ES-I3 (cell line): ENCODE measurements at regions not wholly inside any gene's neighbourhood (a gene's known extent, or its start where the extent isn't known, plus 50 kb on each side); places are given as distances from the start of the nearest gene placed in this dataset.

Source experiments
- H3K36me3 ChIP-seq: 2 replicates; pipeline ENCODE4 v1.6.1; 2013; ENCODE audit warnings: mild to moderate bottlenecking, low read length, control low read depth, moderate library complexity; ENCODE audit not compliant: insufficient read depth
- H3K4me1 ChIP-seq: 2 replicates; pipeline ENCODE4 v1.6.1; 2013; ENCODE audit warnings: mild to moderate bottlenecking, control low read depth, low read length; ENCODE audit not compliant: insufficient read depth
- H3K9ac ChIP-seq: 2 replicates; pipeline ENCODE4 v1.6.1; 2013; ENCODE audit warnings: low read depth, mild to moderate bottlenecking, low read length, moderate library complexity
- H3K9me3 ChIP-seq: 2 replicates; pipeline ENCODE4 v1.6.1; 2013; ENCODE audit warnings: mild to moderate bottlenecking, low read length, moderate library complexity; ENCODE audit not compliant: control insufficient read depth, insufficient read depth

DNA sequence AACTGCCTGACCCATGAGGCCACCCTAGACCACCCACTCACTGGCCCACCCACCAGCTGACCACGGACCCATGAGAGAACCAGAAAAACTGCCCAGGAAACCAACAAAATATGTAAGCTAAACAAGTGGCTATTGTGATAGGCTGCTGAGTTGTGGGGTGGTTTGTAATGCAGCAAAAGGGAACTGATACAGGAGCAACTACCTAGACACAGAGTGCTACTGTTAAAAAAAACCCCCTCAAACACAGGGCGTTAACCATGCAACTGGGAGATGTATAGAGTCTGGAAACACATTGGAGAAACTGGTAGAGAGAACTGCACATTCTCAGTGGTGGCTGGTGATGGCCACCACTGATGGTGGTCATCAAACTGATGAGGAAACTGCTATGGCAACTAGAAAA, 206.3 kb upstream of the GYPC start:
- no peaks in the 10 kb centered on the region for H3K36me3 ChIP-seq
- no peaks in the 10 kb centered on the region for H3K4me1 ChIP-seq
- H3K9ac ChIP-seq = no peak overlapping the region
- no peaks in the 10 kb centered on the region for H3K9me3 ChIP-seq

DNA sequence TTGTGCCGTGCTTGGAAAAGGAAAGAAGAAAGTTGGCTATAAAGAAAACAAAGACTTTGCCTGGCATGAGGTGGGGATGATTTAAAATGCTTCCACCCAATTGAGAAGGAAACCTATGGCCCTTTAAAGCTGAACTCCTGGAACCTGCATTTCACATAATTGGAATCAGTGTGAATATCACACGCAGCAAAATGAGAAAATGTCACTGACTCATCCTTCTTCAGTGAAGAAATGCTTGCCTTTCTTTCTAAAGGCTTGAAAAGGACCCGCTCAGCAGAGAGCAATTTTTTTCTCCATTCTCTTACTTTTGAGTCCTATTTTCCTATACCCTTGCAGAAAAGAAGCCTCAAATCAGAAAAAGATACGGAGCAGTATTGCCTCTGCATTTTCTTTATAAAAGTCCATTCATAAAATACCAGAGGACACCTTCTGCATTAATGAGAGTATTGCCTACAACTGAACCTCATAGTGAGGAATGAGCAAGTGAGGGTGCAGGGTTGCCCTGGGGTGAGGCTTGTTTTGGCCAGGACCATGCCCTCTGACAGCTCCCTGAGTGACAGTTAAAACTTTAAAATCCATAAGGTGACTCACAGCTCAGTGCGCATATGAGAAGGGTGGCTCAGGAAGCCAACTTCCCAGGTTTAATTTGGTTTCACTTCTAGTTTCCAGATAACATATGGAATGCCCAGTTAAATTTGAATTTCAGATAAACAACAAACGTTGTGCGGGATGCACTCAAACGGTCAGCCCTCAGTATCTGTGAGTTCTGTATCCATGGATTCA, 191.9 kb upstream of the GYPC start:
- peaks cover 5% of the 10 kb centered on the region; the same call in 1 of the 2 replicates for H3K4me1 ChIP-seq
- no peaks in the 10 kb centered on the region for H3K9me3 ChIP-seq
- no peaks in the 10 kb centered on the region for H3K36me3 ChIP-seq
- H3K9ac ChIP-seq = no peak overlapping the region

DNA sequence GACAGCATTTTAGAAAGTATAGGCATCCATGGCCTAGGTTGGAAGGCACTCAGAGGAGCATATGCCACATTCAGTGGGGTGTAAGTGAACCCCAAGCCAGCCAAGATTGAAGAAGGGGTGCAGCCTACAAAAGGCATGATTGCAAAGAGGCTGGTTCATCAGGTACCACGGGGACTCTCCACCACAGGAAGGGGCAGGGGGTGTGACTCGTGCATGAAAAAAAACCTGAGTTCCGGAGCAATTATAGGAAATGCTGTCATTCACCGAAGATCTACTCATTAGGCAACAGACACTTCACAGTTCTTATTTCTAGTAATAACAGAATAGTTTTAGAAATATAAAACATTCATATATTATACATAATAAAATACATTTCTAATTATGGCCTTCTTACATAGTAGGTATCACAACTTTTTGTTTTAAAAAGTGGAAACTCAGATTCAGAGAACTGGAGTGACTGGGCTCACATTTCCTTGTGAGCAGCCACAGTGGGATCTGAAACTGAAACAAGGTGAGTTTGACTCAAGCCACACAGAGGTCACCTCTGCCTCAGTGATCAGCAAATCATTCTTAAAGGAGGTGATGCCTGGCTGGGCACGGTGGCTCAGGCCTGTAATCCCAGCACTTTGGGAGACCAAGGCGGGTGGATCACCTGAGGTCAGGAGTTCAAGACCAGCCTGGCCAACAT, 188.4 kb upstream of the GYPC start:
- Histone ChIP-seq H3K9me3 (no peaks in the 10 kb centered on the region), H3K9ac (no peak overlapping the region), H3K4me1 (peaks cover 5% of the 10 kb centered on the region; the same call in 1 of the 2 replicates), H3K36me3 (no peaks in the 10 kb centered on the region)

DNA sequence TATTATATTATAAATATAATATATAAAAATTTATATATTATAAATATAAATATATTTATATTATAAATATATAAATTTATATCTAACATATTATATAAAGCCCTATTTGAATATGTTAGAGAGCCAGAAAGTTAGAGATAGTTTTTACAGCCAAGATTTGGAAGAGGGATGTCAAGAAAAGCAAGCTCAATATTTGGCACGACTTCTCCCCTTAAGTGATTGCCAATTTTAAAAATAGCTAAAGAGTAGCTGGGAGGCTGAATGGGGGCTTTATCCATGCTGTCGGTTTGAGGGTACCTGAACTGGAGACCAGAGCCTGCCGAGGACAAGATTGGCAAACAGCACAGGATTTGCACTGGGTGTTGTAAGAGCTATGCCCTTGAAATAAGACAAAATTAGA, 180.9 kb upstream of the GYPC start:
- no peaks in the 10 kb centered on the region for H3K4me1 ChIP-seq
- no peaks in the 10 kb centered on the region for H3K36me3 ChIP-seq
- no peak overlapping the region for H3K9ac ChIP-seq
- H3K9me3 ChIP-seq = no peaks in the 10 kb centered on the region; the same call in 1 of the 2 replicates

DNA sequence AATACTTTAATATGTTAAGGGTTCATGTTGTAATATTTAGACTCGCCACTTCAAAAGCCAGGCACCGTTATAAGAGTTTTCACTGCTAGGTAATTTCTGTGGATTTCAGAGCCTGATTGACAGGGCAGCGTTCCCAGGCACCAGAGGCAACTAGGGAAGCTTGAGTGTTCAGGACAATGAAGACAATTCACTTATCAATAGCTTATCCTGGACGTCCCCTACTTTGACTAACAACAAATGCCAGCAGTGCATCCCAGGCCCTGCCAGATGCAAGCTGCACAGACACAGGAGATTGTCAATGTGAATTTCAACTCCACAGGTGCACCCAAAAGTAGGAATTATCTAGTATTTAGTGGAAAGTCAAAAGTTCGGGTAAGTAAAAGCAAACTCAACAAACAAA, 179.3 kb upstream of the GYPC start:
- Histone ChIP-seq H3K9me3 (no peaks in the 10 kb centered on the region; the same call in 1 of the 2 replicates), H3K36me3 (no peaks in the 10 kb centered on the region), H3K4me1 (no peaks in the 10 kb centered on the region), H3K9ac (no peak overlapping the region)

DNA sequence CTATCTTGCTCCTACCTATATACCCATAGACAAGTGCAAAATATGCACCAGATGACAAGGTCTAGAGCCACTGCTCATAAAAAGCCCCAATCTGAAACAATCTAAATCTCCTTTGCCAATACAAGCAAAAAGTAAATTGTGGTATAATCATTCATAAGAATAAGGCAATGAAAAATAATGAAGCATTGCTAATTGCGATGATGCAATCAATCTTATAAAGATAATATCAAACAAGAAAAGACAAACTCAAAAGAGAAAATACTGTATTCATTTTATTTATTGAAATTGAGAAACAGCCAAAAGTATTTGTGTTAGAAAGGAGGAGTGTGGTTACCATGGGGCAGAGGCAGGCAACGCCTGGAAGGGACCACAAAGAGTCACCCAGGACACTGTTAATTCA, 175.9 kb upstream of the GYPC start:
- no peaks in the 10 kb centered on the region for H3K4me1 ChIP-seq
- H3K9ac ChIP-seq = no peak overlapping the region
- H3K36me3 ChIP-seq = no peaks in the 10 kb centered on the region
- H3K9me3 ChIP-seq = no peaks in the 10 kb centered on the region; the same call in 1 of the 2 replicates

DNA sequence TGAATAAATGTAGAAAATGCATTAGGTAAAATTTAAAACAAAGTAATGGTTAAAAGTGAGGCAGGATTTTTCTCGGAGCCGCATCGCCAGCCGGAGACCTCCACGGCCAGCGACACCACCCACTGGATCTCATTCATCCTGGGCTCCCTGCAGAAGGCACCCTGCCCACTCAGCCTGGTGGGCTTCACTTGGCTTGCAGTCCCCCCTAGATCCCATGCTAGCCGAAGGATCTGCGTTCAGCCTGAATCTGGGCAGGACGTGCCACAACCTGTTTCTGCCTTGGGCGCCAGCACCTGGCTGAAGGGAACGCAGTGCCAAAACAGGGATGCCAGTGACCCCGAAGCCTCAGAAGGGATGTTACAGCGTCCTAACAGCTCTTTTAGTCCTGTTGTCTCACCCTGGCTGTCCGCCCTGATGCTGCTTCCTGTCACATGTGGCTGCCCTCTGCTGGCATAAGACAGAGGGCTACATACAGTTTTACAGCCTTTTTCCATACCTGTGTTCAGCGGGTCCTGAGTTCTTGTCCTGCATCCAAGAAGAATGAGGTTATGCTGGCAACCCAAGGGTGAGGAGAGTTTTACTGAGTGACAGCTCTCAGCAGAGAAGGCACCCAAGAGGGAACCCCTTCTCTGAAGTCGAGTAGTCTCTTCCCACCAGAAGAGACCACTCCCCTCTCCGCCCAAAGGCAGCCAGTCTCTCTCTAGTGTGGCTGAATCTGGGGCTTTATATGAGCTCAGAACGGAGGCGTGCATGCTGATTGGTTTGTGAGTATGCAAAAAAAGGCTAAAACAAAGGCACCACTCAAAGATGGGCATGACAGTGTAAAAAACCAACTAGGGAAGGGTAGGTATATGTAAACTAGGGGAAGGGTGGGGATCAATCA, 173.1 kb upstream of the GYPC start:
- Histone ChIP-seq H3K36me3 (no peaks in the 10 kb centered on the region), H3K4me1 (no peaks in the 10 kb centered on the region), H3K9me3 (no peaks in the 10 kb centered on the region; the same call in 1 of the 2 replicates), H3K9ac (no peak overlapping the region)

DNA sequence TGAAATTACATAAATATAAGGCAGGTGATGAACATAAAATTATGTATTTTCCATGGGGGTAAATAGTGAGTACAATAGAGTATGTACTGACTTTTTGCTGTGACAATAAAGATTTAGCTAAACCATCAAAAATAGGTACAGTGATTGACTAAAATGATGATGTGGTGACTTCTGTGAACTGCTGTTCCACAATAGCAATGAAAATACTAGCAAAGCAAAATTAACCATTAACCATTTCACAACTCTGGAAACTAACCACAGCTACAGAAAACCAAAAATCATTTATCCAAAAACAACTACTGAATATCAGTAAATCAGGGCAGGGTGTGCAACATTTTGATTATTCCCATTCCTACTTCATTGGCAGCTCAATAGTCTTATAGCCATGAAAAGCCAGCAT, 161.4 kb upstream of the GYPC start:
- Histone ChIP-seq H3K4me1 (no peaks in the 10 kb centered on the region), H3K9ac (no peak overlapping the region), H3K36me3 (no peaks in the 10 kb centered on the region)

DNA sequence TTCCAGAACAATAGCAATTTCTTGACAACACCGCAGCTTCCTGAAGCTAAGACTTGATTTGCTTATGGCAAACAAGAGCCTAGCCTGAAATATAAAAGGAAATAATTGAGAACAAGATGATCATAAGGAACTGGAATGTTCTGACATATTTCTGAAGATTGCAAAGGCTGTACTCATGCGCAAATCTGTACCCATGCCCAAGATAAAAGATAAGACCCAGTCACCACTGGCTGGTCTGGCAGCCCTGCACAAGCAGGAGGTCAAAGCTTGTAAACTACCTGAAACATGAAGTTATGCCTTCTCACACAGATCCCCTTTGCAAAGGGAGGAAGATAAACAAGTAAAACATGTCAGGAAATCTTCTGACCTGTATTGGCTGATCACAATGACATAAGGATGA, 160.8 kb upstream of the GYPC start:
- no peaks in the 10 kb centered on the region; the same call in 1 of the 2 replicates for H3K9me3 ChIP-seq
- no peak overlapping the region for H3K9ac ChIP-seq

More for the DNA sequence above, 161.4 kb upstream of the GYPC start:
- no peaks in the 10 kb centered on the region; the same call in 1 of the 2 replicates for H3K9me3 ChIP-seq

DNA sequence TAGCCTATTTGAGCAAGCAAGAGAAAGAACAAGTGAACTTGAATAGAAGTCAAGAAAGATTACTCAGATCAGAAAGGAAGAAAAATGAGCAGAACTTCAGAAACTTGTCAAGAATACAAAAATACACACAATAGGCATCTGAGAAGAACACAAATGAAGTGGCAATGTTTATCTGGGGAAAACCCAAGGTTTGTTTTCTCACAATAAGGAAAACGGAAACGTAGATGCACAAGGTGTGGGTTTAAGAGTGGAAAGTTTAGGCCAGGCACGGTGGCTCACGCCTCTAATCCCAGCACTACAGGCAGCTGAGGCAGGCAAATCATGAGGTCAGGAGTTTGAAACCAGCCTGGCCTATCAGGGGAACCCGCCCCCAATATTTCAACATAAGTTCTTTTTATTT, 159.5 kb upstream of the GYPC start:
- no peaks in the 10 kb centered on the region for H3K4me1 ChIP-seq
- H3K9ac ChIP-seq = no peak overlapping the region
- no peaks in the 10 kb centered on the region; the same call in 1 of the 2 replicates for H3K9me3 ChIP-seq
- H3K36me3 ChIP-seq = no peaks in the 10 kb centered on the region

More for the DNA sequence above, 160.8 kb upstream of the GYPC start:
- no peaks in the 10 kb centered on the region for H3K4me1 ChIP-seq
- H3K36me3 ChIP-seq = no peaks in the 10 kb centered on the region

DNA sequence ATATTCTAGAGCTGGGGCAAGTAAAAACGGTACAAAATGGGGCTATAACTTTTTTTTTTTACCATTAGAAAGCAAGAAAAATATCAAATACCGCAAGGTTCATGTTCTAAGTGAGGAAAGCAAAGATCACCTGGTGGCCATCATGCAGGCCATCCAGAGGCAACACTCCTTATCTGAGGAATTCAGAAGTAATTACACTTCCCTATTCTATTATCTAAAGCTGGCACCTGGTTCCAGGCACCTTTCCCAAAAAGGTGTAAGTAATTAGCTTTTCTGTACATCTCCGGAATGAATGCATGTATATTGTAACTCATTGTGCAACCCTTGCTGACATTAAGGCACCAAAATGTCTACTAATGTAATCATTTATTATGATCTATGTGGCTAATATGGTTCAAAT, 152.5 kb upstream of the GYPC start:
- Histone ChIP-seq H3K9ac (no peak overlapping the region), H3K36me3 (no peaks in the 10 kb centered on the region), H3K9me3 (no peaks in the 10 kb centered on the region), H3K4me1 (no peaks in the 10 kb centered on the region)

DNA sequence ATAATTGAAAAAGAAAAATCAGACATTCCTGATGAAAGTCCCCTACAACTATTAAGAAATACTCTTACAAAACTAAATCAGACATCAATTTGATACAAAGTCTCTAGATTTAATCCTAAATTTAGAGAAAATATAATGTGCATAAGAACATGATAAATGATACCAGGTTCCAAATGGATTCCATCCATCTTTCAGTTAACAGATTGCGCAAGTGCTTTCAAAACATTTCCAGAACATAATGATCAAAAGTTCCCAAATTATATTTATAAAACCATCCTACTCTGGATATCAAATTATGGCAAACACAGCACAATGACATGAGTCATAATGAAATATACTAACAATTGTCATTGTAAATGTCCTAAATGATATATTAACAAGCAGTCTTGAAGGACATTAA, 151.0 kb upstream of the GYPC start:
- Histone ChIP-seq H3K9ac (no peak overlapping the region), H3K9me3 (no peaks in the 10 kb centered on the region), H3K4me1 (no peaks in the 10 kb centered on the region), H3K36me3 (no peaks in the 10 kb centered on the region)

DNA sequence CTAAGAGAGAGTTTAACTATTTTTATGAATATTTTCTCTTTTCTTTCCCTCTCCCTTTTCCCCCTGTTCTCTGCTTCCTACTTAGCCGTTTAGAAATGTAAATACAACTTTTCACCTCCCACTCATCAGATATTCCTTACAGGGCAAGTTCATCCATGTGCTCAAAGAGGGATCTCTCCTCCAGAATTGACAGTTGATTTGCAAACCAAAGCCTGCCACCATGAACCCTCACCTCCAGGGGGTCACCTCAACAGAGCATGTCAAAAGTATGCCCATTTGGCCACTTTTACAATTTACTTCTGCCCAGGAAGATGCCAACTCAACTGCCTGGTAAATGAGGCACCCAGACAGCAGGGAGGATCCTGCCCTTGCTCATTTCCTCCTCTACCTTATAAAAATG, 149.2 kb upstream of the GYPC start:
- no peaks in the 10 kb centered on the region; the same call in 1 of the 2 replicates for H3K4me1 ChIP-seq
- no peaks in the 10 kb centered on the region for H3K36me3 ChIP-seq
- H3K9ac ChIP-seq = no peak overlapping the region
- H3K9me3 ChIP-seq = no peaks in the 10 kb centered on the region

DNA sequence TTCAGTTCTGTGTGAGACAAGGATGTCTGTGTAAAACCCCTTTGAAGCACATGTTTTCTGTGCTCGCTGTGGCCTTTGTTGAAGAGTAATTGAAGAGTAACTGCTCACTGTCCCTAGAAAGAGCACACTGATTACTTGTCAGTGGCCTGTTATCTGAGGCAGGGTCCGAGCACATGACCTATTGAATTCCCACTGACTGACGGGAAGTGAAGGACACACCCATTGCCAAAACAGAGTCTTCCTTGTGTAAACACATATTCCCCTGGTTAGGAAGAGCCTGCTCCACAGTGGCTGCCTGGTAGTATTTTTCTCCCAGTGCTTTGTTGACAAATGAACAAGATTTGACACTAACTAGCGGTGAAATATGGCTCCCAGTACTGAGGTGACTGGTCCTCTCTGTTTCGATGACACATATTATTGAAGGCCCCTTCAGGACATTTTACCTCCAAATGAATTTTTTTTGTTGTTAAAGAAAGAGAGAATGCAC, 148.5 kb upstream of the GYPC start:
- Histone ChIP-seq H3K36me3 (no peaks in the 10 kb centered on the region), H3K4me1 (peaks cover under 1% of the 10 kb centered on the region; the same call in 1 of the 2 replicates), H3K9ac (no peak overlapping the region), H3K9me3 (no peaks in the 10 kb centered on the region)
